ENCODE measurements at regions not wholly inside any gene's neighbourhood (a gene's known extent, or its start where the extent isn't known, plus 50 kb on each side); places are given as distances from the start of the nearest gene placed in this dataset.

DNA sequence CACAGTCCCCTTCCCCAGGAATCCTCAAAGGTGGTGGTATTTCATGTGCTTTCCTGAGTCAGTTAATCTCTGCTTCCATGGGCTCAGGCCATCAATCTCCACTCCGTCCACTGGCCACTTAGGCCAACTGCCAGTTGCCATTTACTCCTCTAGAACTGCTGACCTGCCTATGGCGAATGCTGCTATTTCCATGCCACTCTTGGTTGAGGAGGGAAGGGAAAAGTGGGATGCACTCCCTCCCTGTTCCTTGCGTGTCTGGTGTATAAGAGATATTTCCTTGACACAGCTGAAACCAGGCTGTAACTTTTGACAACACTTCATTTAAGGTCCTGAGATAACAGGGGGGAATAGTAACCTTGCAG is 261.5 kb downstream of the MREG start:
- 0 out of 5 replicates have a peak, but pooled peaks cover 0 to 5% of the 10 kb centered on the region in 2 experiments for H3K4me1 ChIP-seq (replicated peaks in 1 of 2; ENCODE audit: control insufficient read depth in 2 of 2, insufficient read depth in 2 of 2, low read length in 2 of 2)
- POLR2A ChIA-PET = no interaction called here
- H4K20me1 ChIP-seq (replicated peaks; ENCODE audit: control insufficient read depth, insufficient read depth, low read length) = no peaks in the 10 kb centered on the region
- no TSS peak for BruUV-seq (replicated peaks)
- ATAC-seq (no peak), DNase-seq (ENCODE audit: extremely low read depth in 1 of 4, low spot score in 3 of 4) (no peak), FAIRE-seq (no peak)
- CTCF ChIA-PET (ENCODE audit: low intra/inter-chr PET ratio) = no interaction called here
- WGBS (ENCODE audit: insufficient coverage, low coverage, missing lambda C conversion rate) = 81% methylated on average over 2 of the region's 3 CpGs
- no peak overlapping the region for H3K4me3 ChIP-seq
- H3K27me3 ChIP-seq (ENCODE audit: control insufficient read depth in 2 of 2, insufficient read depth in 2 of 2, low read length in 2 of 2) = no peaks in the 10 kb centered on the region
- H3K9me3 ChIP-seq (replicated peaks; ENCODE audit: control insufficient read depth, insufficient read depth, low read depth, low read length) = no peaks in the 10 kb centered on the region
- H3K36me3 ChIP-seq (ENCODE audit: control insufficient read depth, insufficient read depth, low read length) = no peaks in the 10 kb centered on the region
- H3K4me2 ChIP-seq (ENCODE audit: insufficient read depth, low read length) = no peak overlapping the region
- H3K9me1 ChIP-seq (ENCODE audit: control insufficient read depth, insufficient read depth, low read length) = no peaks in the 10 kb centered on the region
- intact Hi-C loops (cut with micrococcal nuclease) = no loop called here
- in situ Hi-C loops (cut with MboI) = no loop called here
- H3K79me2 ChIP-seq (ENCODE audit: control insufficient read depth, insufficient read depth, low read length) = no peaks in the 10 kb centered on the region
- no peak overlapping the region for H3K27ac ChIP-seq (ENCODE audit: extremely low read depth, low read depth, low read length)
- H3K9ac ChIP-seq (ENCODE audit: insufficient read depth in 1 of 2, low read depth in 2 of 2, low read length in 2 of 2) = no peak overlapping the region
- no peak overlapping the region for H2AFZ ChIP-seq (ENCODE audit: low read depth, low read length)
- TF ChIP-seq NFYB (IDR thresholded peaks at IDR 0.05; ENCODE audit: extremely low read depth, insufficient read length) = no peak
- TF ChIP-seq NFE2 (IDR thresholded peaks at IDR 0.05; ENCODE audit: low read depth) = no peak
- TF ChIP-seq RCOR1 (IDR thresholded peaks at IDR 0.05; ENCODE audit: borderline replicate concordance in 1 of 2, low read depth in 2 of 2, low read length in 2 of 2) = no peak
- TF ChIP-seq NR2C1 (IDR thresholded peaks at IDR 0.05) = no peak
- no peak for TF ChIP-seq NR2C1 (tag; IDR thresholded peaks at IDR 0.05)
- TF ChIP-seq HNRNPK (IDR thresholded peaks at IDR 0.05; ENCODE audit: low read depth, low read length, poor library complexity, severe bottlenecking) = no peak
- no peak for TF ChIP-seq KLF16 (IDR thresholded peaks at IDR 0.05)
- TF ChIP-seq, protein P1, sequence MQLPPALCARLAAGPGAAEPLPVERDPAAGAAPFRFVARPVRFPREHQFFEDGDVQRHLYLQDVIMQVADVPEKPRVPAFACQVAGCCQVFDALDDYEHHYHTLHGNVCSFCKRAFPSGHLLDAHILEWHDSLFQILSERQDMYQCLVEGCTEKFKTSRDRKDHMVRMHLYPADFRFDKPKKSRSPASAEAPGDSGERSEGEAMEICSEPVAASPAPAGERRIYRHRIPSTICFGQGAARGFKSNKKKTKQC (CRISPR knock-in tag; IDR thresholded peaks at IDR 0.05) = no peak
- TF ChIP-seq DDX20 (tag; IDR thresholded peaks at IDR 0.05; ENCODE audit: low read depth) = no peak
- TF ChIP-seq SMAD3 (CRISPR knock-in tag; conservative IDR thresholded peaks at IDR 0.05) = no peak
- TF ChIP-seq HMGN3 (IDR thresholded peaks at IDR 0.05; ENCODE audit: borderline replicate concordance, extremely low read depth, insufficient read length, low read depth, low read length) = no peak
- TF ChIP-seq CBFB (CRISPR knock-in tag; IDR thresholded peaks at IDR 0.05) = no peak
- no peak for TF ChIP-seq CBX3 (IDR thresholded peaks at IDR 0.05; ENCODE audit: borderline replicate concordance in 1 of 2, low read length in 2 of 2)
- TF ChIP-seq, protein P2, sequence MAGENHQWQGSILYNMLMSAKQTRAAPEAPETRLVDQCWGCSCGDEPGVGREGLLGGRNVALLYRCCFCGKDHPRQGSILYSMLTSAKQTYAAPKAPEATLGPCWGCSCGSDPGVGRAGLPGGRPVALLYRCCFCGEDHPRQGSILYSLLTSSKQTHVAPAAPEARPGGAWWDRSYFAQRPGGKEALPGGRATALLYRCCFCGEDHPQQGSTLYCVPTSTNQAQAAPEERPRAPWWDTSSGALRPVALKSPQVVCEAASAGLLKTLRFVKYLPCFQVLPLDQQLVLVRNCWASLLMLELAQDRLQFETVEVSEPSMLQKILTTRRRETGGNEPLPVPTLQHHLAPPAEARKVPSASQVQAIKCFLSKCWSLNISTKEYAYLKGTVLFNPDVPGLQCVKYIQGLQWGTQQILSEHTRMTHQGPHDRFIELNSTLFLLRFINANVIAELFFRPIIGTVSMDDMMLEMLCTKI (IDR thresholded peaks at IDR 0.05; ENCODE audit: partially characterized antibody) = no peak
- TF ChIP-seq ZSCAN29 (IDR thresholded peaks at IDR 0.05) = no peak
